GM21447 (cell line): ENCODE measurements at regions not wholly inside any gene's neighbourhood (a gene's known extent, or its start where the extent isn't known, plus 50 kb on each side); places are given as distances from the start of the nearest gene placed in this dataset.

Source experiments
- ATAC-seq: cut with Tn5 transposase; IDR thresholded peaks from one replicate; pipeline ENCODE4 v1.9.1; 2021; ENCODE audit not compliant: unreplicated experiment

DNA sequence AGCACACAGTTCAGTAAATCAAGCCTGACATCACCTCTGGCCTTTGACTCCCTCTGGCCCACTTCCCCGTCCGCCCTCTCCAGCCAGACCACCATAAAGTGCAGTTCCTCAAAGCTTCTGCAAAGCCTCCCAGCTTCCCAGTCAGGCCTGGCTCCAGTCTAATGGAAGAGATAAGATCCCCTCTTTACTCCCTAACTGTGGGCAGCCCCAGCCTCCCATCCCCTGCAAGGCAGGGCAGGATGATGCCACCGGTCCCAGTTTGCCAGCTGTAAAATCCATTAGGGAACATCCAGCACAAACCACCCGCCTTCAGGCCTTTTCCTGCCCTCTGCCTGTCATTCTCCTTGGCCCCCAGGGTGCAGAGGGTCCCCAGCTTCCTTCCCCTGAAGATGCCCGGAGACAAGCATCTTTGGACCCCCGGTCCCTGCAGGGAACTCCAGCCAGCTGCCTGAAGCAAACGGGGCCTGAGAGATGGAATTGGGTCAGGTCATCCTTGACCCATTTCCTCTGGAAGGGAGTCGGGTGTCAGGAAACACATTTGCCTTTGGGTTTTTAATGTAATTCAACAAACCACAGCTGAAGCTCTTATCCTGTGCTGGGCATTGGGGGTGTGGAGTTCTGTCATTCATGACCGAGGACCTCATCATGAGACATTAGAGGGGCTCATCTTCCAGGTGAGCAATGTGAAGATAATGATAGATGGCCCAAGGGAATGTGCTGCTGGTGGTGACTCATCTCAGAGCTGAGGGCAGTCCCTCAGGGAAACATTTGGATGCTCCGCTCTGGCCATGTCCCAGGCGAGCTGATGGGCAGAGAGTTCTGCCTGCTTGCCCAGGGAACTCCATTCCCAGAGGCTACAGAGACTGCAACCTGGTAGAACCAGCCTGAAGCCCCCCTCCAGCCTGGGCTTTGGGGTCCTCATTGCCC lies 93.8 kb upstream of the CLMN start:
- ATAC-seq = no peak

GRCh38 chr14:95410838-95411237 lies 91.1 kb upstream of the CLMN start:
- no peak for ATAC-seq

DNA sequence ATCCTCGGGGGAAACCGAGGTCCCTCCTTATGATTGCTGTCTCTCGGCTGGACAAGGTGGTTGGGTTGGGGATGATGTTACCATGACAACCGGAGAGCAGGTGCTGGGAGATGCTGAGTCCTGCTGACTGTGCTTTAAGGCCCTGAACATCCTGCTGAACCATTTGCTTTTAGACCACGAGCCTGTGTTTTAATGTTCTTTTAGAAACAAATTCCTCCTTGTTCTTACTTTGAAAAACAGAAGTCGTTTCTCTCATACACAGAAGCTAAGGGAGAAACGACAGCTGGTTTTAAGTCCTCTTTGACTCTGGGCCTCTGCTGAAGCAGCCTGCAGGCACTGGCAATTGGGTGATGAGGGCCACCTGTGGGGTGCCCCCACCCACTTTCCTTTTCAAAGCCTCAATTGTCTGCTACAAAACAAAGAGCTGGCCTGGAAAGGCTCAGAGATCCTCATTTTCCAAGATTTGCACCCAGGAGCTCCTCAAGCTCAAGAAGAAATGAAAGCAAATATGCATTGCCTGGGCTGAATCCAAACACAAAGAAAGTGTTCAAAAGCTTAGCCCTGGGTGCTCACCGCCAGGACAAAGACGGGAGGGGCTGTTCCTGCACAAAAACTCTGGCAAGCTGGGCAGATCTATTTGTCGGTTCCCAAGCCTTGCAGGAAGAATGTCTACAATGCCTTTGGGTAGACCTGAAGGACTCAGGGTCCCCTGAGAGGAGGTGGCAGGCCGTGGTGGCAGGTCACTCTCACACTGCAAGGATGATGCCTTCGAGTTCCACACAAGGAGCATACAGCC lies 90.0 kb upstream of the CLMN start:
- ATAC-seq = no peak

- no peak for ATAC-seq
These were observed 89.2 kb upstream of the CLMN start for GRCh38 chr14:95408731-95409476.

GRCh38 chr14:95407354-95407753 lies 87.6 kb upstream of the CLMN start:
- ATAC-seq = no peak

- no peak for ATAC-seq
These were observed 87.1 kb upstream of the CLMN start for GRCh38 chr14:95406756-95407277.

DNA sequence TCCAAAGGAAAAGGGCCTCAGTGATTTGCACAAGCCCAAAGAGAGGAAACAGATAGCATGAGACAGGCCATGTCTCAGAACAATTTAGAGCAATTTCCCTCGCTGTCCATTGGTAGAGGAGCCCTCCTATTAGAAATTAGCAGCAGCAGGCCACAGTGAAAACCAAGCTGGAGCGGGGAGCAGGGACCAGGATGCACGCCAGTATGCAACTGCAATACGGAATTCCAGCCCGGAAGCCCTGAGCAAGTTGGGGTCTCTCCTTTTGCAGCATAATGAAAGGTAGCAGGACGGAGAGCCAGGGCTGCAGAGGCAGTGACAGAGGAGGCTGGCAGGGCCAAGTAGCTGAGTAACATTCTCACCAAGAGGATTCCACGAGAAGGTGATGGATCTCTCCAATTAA lies 84.9 kb upstream of the CLMN start:
- no peak for ATAC-seq

DNA sequence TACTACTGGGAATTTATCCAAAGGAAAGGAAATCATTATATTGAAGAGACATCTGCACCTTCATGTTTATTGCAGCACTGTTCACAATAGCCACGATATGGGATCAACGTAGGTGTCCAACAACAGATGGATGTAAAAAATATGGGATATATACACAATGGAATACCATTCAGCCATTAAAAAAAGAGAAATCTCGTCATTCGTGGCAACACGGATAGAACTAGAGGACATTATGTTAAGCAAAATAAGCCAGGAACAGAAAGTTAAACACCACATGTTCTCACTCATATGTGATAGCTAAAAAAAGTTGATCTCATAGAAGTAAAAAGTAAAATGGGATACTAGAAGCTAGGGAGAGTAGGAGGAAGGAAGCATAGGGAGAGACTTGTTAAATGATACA lies 82.9 kb upstream of the CLMN start:
- no peak for ATAC-seq

- no peak for ATAC-seq
These were observed 82.5 kb upstream of the CLMN start for GRCh38 chr14:95402176-95402575.

DNA sequence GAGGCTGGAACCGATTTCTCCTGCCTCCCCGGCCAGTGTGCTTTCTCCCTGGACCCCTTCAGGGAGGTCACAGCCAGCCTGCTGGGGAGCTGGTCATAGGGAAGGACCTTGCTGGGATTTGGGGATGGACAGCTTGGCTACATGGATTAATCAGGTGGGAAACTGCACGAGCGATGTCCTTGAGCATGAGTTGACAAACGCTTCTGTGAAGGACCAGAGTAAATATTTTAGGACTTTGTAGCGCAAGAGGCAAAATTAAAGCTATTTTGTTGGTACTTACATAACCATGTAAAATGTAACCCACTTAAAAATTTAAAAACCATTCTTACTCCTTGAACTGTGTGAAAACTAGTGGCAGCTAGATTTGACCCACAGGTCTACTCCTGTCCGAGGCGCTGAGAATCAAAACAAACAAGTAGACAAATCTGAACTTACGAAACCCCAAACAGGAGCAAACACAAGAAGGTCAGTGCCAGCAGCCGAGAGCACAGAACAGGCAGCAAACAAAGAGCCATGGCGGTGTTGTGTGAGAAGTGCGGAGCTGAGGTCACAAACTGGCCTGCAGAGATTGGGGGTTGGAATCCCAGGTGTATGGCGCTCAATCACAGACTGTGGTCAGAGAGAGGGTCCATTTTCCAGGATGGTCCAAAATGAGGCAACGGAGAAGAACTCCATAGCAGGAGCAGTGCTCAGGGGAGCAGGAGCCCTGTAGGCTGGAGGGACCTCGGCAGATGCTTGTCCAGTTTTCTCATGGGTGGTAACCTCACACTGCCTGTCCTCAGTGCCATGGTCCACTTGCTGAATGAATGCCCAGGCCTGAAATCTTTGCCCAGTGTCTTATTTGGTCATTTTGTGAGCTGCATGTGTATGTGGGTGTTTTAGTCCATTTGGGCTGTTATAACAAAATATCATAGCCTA lies 79.2 kb upstream of the CLMN start:
- no peak for ATAC-seq

DNA sequence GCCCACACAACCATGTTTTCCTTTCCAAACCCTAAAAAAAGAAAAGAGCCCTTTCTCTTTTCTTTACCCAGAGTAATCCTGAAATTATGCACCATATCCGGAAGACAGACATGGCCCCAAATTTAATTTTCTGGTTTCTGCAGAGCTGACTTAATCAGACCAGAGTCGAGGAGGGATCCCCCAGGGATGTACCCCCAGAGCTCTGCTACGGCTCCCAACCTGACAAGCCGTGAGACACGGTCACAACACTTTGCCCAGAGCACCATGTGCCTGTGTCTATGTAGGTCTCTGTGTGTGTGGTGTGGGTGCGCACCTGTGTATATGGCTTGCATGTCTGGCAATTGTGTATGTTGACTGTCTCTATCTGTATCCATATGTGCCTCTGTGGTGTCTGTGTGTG lies 77.6 kb upstream of the CLMN start:
- ATAC-seq = no peak

- no peak for ATAC-seq
These were observed 76.5 kb upstream of the CLMN start for GRCh38 chr14:95396221-95396620.

DNA sequence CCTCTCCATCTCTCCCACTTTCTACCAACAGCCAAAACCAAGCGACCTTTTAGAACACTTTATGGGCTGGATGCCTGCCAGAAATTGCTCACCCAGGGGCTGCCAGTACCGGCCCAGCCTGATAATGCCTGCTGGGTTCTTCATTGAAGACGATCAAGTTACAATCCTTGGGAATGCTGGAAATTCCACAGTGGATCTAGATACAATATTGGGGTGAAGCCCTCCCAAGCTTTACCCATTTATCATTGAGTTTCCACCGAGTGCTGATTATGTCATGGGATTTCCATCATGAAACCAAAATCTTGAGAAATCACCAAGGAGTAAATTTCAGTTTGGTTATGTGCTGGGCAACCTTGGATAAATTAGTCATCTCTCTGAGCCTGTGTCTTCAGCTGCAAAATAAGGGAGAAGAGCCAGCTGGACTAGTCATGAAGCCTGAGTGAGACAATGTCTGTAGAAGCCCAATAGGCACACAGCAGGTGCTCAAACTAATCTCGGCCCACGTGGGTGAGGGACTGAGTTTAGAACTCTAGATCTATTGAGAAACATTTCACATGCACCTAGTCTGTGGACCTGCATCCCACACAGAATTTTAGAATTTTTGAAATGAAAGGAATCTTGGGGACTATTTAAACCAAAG lies 75.5 kb upstream of the CLMN start:
- ATAC-seq = no peak

DNA sequence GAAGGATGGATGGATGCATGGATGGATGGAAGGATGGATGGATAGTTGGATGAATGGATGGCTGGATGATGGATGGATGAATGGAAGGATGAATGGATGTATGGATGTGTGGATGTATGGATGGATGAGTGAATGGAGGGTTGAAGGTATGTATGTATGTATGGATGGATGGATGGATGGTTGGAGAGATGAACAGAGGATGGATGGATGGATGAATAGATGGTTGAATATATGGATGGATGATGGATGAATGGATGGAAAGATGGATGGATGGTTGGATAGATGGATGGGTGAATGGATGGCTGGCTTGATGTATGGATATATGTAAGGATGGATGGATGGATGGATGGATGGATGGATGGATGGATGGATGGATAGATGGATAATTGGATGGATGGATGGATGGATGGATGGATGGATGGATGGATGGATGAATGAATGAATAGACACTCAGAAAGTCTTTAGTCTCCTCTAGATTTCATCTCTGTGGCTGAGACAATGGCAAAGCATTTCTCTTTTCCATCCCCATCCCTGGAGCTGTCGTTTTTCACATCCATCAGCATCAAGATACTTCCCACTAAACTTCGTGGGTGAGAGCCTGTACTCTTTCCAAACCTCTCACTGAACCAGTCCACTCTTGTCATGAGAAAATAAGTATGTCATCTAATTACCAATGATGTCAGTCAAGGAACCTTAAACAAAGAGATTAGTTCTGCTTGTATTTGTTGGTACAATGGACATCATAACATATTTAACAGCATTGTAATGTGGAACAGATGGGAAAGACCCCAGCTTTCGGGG lies 74.8 kb upstream of the CLMN start:
- no peak for ATAC-seq

- no peak for ATAC-seq
These were observed 73.1 kb upstream of the CLMN start for GRCh38 chr14:95392841-95393240.

GRCh38 chr14:95391331-95391730 lies 71.6 kb upstream of the CLMN start:
- ATAC-seq = no peak

GRCh38 chr14:95389471-95390011 lies 69.8 kb upstream of the CLMN start:
- no peak for ATAC-seq

GRCh38 chr14:95388699-95389098 lies 69.0 kb upstream of the CLMN start:
- no peak for ATAC-seq
